Caki2 (cell line): ENCODE measurements at regions not wholly inside any gene's neighbourhood (a gene's known extent, or its start where the extent isn't known, plus 50 kb on each side); places are given as distances from the start of the nearest gene placed in this dataset.

Experiments used
- DNase-seq: peaks from one replicate; pipeline ENCODE4 v3.0.0-alpha.2; 2015; ENCODE audit warnings: low read depth
- in situ Hi-C: cut with HindIII; loops from 2 replicates; pipeline ENCODE4 v1.10.0; 2016; ENCODE audit warnings: low sequenced_read_pairs, low pct_unique_long_range_greater_than_20kb, mixed read lengths

DNA sequence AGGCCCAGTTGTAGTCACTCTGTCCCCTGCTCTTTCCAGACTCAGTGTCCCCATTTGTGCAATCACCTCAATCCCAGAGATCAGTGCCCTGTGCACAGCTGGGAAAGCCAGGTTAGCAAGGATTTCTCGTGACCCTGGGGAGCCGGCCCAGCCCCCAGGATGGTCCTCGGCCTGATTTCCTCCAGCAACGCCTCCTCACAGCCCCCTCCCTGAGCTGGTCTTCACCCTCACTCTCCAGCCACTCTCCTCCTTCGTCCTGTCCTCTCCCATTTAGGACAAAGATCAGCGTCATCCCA is 194.8 kb upstream of the C14orf180 start:
- no peak for DNase-seq

DNA sequence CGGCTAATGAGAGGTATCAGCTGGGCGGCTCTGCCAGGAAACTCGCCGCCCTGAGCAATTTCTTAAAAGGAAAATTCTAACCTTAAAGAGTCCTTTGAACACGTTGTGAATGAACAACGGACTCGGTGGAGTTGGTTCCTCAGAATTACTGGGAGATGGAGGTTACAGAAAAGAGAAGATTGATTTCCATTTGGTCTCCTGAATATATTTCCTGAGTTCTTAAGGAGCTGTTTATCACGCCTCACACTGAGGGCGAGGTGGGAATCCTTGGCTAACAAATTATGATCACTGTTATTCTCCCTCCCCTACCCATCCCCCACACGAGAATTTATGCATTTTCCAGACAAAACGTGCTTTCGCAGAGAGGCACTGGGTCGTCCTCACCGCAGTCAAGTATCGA is 194.5 kb upstream of the C14orf180 start:
- in situ Hi-C loops: no loop called here
- DNase-seq: no peak

More for the DNA sequence above, 194.8 kb upstream of the C14orf180 start:
- in situ Hi-C loops: no loop called here

DNA sequence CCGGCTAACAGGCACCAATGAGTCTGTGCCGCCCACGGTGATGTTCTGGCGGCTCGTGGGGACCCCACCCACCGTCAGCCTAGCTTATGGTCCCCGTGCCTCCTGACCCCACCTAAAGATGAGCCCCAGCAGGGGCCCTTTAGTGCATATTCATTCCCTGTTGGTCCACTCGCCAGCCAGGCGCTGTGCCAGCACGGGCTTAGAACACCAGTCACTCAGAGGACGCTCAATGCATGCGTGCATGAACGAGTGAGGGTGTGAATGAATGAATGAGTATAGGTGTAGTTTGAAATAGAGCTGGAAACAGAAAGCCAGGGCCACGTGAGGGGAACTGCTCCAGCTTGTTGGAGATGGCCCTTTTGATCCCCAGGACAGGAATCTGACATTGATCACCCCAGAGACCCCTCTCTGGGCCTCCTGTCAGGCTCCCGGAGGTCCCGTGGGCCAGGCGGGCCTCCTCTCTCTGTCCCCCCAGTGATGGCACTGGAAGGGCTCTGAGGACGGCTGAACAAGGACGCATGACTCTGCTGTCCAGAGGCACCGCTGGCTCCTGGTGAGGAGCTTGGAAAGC is 193.9 kb upstream of the C14orf180 start:
- DNase-seq: no peak
- in situ Hi-C loops: no loop called here

DNA sequence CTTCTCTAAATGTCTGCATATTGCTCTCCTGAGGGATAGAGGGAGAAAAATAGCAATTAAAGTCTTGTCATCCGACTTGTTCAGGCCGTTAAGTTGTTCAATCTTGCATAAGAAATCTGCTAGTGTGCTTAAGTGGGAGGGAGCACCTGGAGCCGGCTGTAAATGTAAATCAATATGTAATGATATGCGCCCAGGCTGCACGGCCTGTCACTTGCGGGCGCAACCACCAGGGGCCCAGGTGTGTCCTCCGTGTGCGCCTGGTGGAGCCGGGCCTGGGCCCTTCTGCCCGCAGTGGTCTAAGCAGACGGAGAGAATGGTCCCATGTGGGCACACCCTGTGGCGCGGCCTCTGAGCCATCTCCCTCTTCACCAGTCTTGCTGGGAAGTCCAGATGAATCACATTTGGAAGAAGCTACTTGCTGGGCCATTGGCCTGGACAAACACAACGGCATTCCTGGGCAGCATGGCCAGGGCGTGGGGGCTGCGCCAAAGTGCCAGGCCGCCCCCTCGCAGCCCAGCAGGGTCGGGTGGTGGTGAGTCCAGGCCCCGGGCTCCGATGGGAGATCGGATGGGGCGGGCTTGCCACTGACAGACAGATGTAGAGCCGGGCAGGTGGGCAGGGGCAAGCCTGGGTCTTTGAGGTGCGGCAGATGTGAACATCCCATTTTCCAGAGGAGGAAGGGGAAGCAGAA is 193.3 kb upstream of the C14orf180 start:
- DNase-seq: no peak
- in situ Hi-C loops: no loop called here

DNA sequence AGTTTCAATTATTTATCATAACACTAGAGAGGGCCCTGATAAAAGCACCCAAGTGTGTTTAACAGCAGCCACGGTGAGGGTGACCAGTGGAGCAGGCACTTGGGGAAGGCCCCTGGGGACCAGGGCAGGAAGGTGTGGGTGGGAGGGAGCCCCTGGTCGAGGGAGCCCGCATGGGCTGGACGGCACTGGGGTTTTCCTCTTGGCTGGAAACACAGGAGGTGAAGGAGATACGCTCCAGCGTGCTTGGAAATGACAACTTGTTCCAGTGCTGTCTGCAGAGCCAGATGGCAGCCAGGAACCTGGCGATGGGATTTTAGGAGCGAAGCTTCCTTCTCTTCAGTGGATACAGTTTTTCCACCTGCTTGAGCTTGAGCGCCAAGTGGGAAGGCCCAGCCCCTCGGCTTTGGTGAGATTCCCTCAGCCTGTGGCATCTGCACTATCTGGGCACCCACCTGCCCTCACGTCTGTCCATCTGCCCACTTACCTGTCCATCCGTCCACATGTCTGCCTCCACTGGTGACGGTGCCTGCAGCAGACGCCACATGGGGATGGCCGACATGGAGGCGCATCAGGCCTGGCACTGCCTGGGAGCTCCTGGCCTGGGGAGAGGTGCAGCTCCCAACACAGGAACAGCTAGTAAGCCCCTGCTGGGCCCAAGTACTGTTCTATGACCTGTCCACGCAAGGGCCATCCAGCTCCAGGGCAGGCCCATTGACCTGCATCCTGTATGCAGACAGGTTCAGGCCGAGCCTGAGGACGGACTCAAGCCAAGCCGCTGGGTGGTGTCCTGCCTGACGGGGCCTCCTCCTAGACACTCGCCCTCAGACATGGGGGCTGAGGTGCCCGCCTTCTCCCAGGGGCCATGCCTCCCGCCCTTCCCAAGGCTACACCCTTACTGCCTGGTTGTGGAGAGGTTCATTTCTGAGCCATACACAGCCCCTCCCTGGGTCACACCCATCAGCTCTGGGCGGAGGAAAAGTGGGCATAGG is 192.2 kb upstream of the C14orf180 start:
- in situ Hi-C loops: no loop called here
- no peak for DNase-seq

DNA sequence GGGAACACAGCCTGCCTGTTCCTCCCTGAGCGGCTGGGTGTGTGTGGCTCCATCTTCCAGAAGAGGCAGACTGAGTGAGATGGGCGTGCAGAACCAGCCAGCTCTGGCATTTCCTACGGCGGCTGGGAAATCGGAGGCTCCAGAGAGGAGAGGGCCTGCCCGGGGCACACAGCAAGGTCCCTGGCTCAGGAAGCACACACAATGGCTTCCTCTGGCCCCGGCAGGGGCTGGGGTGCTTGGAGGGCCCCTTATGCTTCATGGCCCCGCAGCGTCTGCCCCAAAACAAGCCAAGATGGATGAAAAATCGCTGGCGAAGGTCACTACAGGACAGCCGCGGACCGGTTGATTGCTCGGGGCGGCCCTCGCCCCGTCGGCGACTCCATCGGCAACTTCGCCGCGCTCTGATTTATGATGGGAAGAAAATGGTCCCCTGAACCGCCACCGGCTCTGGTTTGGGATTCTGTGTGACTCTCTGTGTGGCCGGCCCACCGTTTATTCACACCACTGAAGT is 191.5 kb upstream of the C14orf180 start:
- in situ Hi-C loops: no loop called here
- DNase-seq: no peak

DNA sequence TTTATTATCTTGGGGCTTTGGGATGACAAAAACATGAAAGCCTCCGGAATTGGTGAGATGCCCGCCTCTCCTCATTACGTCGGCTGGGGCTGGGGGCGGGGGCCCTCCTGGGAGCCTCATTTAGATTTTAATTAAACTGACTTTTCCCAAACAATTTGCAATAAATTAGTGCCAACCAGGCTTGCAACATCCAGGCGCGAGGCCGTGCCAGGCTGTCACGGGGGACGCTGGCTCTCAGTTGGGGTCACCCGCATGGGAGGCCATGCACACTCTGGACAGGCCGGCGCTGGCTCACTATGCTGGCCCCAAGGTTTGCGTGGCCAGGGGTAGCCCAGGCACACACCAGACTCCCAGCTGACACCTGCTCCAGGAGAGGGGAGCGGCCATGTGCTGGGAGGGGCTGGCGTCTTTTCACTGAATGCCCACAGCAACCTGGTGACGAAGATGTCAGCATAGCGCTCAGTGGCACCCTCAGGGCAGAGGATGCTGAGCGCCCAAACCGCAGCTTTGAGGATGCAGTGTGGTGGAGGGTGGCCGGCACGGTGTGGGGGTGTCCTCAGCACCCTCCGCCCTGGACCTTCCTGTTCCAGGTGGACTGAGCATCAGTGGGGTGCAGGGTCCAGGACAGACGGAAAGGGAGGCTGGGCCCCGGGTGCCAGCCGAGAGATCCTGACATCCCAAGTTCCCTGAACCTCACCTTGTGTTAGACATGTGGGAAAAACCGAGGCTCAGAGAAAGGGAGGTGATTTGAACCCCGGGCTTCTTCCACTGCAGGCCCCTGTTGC is 190.8 kb upstream of the C14orf180 start:
- no peak for DNase-seq
- in situ Hi-C loops: no loop called here

DNA sequence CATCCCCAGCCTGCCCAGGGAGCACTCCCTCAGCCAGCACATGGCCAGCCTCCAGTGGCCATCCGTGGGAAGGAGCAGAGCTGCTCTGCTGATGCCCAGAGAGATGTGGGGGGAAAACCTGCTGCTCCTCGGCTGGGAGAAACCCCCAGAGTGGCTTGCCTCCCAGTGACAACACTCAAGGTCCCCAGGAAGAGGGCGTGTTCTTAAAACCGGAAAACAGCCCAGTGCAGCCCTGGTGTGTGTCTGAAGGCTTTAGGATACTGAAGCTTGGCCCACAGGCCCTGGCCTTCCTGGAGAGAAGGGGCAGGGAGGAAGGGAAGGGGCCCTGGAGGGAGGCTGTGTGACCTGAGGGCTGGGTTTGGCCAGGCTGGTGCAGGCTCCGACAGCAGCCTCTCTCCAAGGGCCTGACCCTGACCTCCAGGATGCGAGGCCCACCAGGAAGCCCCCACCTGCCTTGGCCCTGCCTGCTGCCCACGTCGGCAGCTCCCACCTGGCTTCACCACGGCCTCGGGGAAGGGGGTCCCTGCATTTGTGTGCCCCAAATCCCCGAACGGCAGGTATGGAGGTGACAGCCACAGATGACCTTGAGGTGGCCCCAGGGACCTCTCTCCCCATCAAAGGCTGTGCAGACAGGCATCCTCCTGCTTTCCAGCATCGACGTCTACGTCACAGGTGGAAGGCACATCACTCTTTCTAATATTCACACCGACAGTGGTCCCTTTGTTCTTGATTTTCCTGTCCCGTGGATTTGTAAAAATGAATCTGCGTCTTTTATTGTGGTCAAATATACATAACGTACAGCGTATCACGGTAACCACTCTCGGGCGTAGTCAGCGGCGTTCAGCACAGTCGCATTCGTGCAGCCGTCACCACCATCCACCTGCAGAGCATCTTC is 190.0 kb upstream of the C14orf180 start:
- in situ Hi-C loops: no loop called here
- DNase-seq: no peak

DNA sequence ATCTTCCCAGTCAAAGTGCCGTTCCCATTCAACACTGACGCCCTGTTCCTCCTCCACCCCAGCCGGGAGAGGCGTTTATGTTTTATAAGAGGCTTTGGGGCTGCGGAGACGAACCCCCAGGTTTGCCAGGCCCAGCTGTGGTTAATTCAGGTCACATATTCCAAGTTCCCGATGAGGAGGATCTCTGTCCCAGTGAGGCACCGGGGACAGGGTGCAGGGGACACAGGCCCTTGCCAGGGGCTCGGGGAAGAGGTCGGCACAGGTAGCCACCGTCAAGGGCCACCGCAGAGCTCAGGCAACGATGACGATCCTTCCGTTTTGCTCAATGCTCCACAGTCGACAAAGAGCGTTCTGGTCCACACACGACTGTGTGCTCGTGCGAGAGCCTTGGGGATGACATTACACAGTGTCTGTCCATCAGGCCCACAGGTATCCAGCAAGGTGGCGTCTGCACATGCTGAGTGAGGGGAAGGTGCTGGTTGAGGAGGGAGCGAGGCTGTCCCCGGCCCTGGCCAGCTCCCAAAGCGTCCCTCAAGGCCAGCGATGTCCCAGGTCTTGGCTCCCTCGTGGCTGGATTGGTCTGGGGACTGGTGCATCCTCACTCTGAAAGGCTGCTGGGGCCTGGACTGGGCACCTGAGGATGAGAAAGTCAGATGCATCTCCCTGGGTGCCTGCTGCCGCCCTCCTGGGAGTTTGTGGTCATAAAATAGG is 189.2 kb upstream of the C14orf180 start:
- DNase-seq: no peak
- in situ Hi-C loops: no loop called here

DNA sequence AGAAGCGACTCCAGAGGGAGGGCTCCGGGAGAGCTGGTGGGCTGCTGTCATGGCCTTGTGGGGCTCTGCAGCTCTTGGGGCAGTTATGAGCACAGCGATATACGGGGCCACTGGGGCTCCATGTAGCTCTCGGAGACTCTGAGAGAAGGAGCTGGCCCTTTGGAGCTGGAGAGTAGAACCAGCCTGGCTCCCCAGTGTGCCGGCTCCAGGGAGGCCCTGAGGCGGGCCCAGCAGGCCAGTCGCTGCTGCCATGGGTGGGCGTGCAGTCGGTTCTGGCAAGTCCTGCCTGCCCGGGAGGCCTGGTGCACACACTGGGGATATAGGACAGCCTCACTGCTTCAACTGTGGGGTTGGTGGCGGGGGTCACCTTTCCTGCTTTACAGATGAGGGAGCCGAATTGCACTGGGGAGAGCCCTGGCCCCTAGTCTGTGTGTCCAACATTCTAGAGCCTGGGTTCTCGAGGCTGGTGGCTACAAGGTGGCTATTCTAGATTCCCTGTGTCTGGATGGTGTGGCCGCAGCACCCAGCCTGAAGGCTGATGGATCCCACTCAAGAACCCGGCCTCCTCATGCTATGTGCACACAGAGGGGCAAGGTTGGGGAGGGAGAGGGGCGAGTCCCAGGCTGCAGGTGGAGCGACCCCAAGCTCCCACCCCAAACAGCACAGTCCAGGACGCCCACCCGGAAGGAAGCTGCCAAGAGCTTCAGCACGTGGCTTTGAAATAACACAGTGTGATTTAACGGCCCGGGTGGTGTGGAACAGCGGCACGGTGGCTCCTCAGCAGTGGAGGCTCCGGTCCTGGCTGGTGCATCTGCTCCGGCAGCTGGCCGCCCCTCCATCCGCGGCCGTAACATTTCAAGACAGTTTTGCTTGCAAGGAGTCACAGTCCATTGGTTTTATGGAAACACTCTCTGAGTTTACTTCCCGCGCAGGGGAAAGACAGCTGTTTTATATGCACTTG is 188.3 kb upstream of the C14orf180 start:
- in situ Hi-C loops: no loop called here
- no peak for DNase-seq

DNA sequence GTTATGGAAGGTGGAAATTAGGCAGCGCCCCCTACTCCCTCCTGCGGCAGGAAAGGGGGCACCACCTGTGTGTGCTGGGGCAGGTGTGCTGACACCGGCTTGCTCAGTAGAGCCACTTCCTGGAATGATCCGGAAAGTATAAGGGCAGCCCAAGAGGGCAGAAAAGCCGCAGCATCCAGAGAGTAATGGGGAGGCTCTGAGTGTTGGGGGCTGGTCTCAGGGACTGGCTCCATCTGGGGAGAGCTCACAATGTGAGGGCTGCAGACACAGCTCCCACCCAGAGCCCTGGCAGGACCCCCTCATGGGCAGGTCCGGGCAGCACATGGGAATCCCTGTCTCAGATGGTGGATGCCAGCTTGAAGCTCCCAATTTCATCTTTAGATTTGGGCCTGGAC is 187.6 kb upstream of the C14orf180 start:
- in situ Hi-C loops: no loop called here
- no peak for DNase-seq

DNA sequence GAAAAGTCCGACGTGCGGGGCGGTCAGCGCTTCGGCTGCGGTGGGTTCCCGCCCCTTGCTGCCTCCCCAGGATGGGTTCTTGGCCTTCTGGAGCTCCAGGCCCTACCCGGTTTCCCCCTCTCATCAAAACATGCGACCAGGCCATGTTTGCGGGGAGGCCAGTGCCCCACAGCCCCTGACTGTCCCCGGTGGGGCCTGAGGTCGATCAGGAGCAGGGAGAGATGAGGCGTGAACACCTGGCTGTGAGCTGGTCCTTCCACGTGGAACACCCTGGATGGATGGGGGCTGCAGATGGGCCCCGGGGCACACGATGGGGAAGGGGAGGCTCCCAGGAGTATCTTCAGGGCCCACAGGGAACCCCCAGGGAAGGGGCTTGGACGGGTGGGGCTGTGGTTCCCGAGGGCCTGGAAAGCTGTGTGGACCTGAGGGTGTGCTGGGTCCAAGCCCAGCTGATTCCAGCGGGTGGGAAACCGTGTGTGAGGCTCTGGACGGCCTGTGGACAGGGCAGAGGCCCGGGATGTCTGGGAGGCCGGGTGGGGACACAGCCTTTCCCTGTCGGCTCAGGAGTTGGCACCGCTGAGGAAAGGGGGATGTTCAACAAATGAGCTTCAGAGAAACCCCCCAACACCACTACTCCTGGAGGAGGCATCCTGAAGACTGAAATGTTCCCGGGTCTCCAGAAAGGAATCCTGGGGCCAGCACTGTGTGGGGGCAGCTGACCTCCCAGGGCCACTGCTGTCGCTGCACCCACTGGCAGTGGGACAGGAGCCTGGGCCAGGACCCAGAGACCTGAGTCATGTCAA is 187.0 kb upstream of the C14orf180 start:
- in situ Hi-C loops: no loop called here

DNA sequence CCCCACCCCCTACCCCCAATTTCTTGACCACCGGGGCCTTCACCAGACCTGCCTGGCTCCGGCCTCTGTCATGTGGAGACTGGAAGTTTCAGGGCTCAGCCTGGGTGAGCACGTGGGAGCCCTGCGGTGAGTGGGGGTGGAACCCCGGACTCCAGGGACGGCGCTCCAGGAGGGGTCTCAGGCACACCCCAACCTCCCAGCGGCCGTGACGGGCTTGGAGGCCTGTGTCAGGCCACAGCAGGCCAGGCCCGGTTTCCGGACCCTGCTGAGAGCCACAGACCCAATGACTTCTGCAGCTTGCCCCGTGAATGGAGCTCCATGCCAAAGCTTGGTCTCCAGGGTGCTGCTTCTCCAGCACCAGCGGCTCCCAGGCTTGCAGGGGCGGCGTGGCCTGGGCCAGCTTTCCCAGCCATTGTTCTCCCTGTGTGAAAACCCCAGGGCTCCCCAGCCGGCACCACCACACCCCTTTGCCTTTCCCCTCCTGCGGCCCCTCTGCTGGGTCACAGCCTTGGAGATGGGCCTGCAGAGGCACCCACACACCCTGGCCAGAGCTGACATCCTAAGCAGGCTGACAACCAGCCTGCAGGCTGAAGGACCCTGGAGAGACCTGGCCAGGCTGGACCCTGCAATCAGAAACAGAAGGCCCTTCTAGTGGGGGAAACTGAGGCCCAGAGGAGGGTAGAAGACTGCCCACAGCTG is 186.2 kb upstream of the C14orf180 start:
- DNase-seq: no peak
- in situ Hi-C loops: no loop called here

More for the DNA sequence above, 187.0 kb upstream of the C14orf180 start:
- DNase-seq: no peak

DNA sequence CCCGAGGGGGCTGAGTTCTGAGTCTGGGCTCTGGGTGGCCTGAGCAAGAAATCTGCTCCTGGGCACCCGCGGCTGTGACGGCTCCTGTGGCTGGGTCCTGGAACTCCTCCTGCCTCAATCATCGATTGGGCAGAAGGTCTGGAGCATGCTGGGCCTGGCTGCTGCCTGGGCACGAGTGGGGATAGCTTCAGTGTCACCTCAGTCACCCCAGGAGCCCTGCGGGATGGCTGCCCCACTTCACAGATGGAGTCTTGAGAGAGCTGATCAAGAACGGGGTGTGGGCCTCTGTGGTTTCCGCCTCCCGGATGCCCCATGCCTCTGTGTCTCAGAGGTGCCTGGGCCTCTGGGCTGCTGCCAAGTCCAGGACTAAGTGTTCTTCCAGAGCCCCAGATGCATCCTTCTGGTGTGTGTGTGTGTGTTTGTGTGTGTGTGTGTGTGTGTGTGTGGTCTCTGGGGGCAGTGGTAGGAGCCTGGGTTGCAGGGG is 185.6 kb upstream of the C14orf180 start:
- DNase-seq: no peak
- in situ Hi-C loops: no loop called here
